ENCODE measurements at regions not wholly inside any gene's neighbourhood (a gene's known extent, or its start where the extent isn't known, plus 50 kb on each side); places are given as distances from the start of the nearest gene placed in this dataset.

GRCh38 chr6:163691049-163691448 lies 276.5 kb downstream of the QKI start:
- no peak for ATAC-seq

GRCh38 chr6:163688739-163689362 lies 274.3 kb downstream of the QKI start:
- ATAC-seq: no peak
- TF ChIP-seq ARNTL (CRISPR knock-in tag; IDR thresholded peaks at IDR 0.05; ENCODE audit: borderline replicate concordance, low read depth) (no peak), POU6F1 (CRISPR knock-in tag; IDR thresholded peaks at IDR 0.05; ENCODE audit: borderline replicate concordance, low read depth) (no peak), PATZ1 (CRISPR knock-in tag; IDR thresholded peaks at IDR 0.05; ENCODE audit: borderline replicate concordance) (no peak), CREB5 (CRISPR knock-in tag; IDR thresholded peaks at IDR 0.05; ENCODE audit: low read depth) (no peak), ZNF8 (CRISPR knock-in tag; IDR thresholded peaks at IDR 0.05) (no peak), RARB (CRISPR knock-in tag; IDR thresholded peaks at IDR 0.05) (no peak), ESRRG (CRISPR knock-in tag; IDR thresholded peaks at IDR 0.05) (no peak), TCF4 (CRISPR knock-in tag; IDR thresholded peaks at IDR 0.05; ENCODE audit: borderline replicate concordance) (no peak), BACH2 (CRISPR knock-in tag; IDR thresholded peaks at IDR 0.05; ENCODE audit: borderline replicate concordance) (no peak), GLIS3 (CRISPR knock-in tag; IDR thresholded peaks at IDR 0.05) (no peak), ZFP30 (CRISPR knock-in tag; IDR thresholded peaks at IDR 0.05) (no peak)

More at GRCh38 chr6:163691049-163691448, 276.5 kb downstream of the QKI start:
- TF ChIP-seq ZFP3 (CRISPR knock-in tag; IDR thresholded peaks at IDR 0.05): no peak
- TF ChIP-seq PATZ1 (CRISPR knock-in tag; IDR thresholded peaks at IDR 0.05; ENCODE audit: borderline replicate concordance): no peak
- TF ChIP-seq SNAI2 (CRISPR knock-in tag; IDR thresholded peaks at IDR 0.05): no peak
- no peak for TF ChIP-seq ARNTL (CRISPR knock-in tag; IDR thresholded peaks at IDR 0.05; ENCODE audit: borderline replicate concordance, low read depth)
- TF ChIP-seq OSR1 (CRISPR knock-in tag; IDR thresholded peaks at IDR 0.05): no peak
- TF ChIP-seq CSDC2 (CRISPR knock-in tag; IDR thresholded peaks at IDR 0.05): no peak
- no peak for TF ChIP-seq BACH2 (CRISPR knock-in tag; IDR thresholded peaks at IDR 0.05; ENCODE audit: borderline replicate concordance)
- TF ChIP-seq RARB (CRISPR knock-in tag; IDR thresholded peaks at IDR 0.05): no peak
- TF ChIP-seq PPARA (CRISPR knock-in tag; IDR thresholded peaks at IDR 0.05; ENCODE audit: borderline replicate concordance): no peak
- TF ChIP-seq GLIS3 (CRISPR knock-in tag; IDR thresholded peaks at IDR 0.05): no peak

GRCh38 chr6:163687075-163687474 lies 272.6 kb downstream of the QKI start:
- ATAC-seq: no peak
- TF ChIP-seq ZNF70 (CRISPR knock-in tag; IDR thresholded peaks at IDR 0.05) (no peak), ZFP30 (CRISPR knock-in tag; IDR thresholded peaks at IDR 0.05) (no peak), ESRRG (CRISPR knock-in tag; IDR thresholded peaks at IDR 0.05) (no peak)

GRCh38 chr6:163686301-163686700 lies 271.8 kb downstream of the QKI start:
- TF ChIP-seq POU6F1 (CRISPR knock-in tag; IDR thresholded peaks at IDR 0.05; ENCODE audit: borderline replicate concordance, low read depth) (no peak), ARNTL (CRISPR knock-in tag; IDR thresholded peaks at IDR 0.05; ENCODE audit: borderline replicate concordance, low read depth) (no peak), ZFP3 (CRISPR knock-in tag; IDR thresholded peaks at IDR 0.05) (no peak), TSHZ2 (CRISPR knock-in tag; IDR thresholded peaks at IDR 0.05) (no peak), ZNF8 (CRISPR knock-in tag; IDR thresholded peaks at IDR 0.05) (no peak)
- ATAC-seq: no peak

Data from SK-N-SH treated with all-trans-retinoic acid at 6 μM for 48 hours (cell line).